Left ventricle myocardium inferior (tissue), 1 donor: ENCODE measurements at regions not wholly inside any gene's neighbourhood (a gene's known extent, or its start where the extent isn't known, plus 50 kb on each side); places are given as distances from the start of the nearest gene placed in this dataset.

Experiments used
- DNase-seq: peaks from one replicate; pipeline ENCODE4 v3.0.0-alpha.2; 2020
- H3K27ac ChIP-seq: fragments of 200-600 bp; replicated peaks from 2 replicates; pipeline ENCODE4 v1.8.0; 2021
- H3K27me3 ChIP-seq: fragments of 200-600 bp; 2 replicates; pipeline ENCODE4 v1.8.0; 2021; ENCODE audit warnings: low read depth
- H3K36me3 ChIP-seq: fragments of 200-600 bp; 2 replicates; pipeline ENCODE4 v1.8.0; 2021
- H3K4me1 ChIP-seq: fragments of 200-600 bp; 2 replicates; pipeline ENCODE4 v1.8.0; 2021
- H3K4me3 ChIP-seq: fragments of 200-600 bp; 2 replicates; pipeline ENCODE4 v1.8.0; 2021; ENCODE audit warnings: mild to moderate bottlenecking, moderate library complexity
- H3K9me3 ChIP-seq: fragments of 200-600 bp; replicated peaks from 2 replicates; pipeline ENCODE4 v1.8.0; 2021
- intact Hi-C: fragments of 100-400 bp; cut with micrococcal nuclease; formaldehyde crosslinking; loops from one replicate; pipeline ENCODE4 v1.11.0; 2022
- TF ChIP-seq, protein P1 (sequence below): fragments of 200-600 bp; IDR thresholded peaks from 2 replicates; pipeline ENCODE4 v1.8.0; 2021; ENCODE audit warnings: antibody characterized with exemption, mild to moderate bottlenecking, borderline replicate concordance
- donor health status: DM: no; HTN: yes; CAD: no; lungs with severe emphysema.

GRCh38 chr20:43863821-43864544 is 50.7 kb upstream of the TOX2 start:
- Histone ChIP-seq H3K36me3 (no peaks in the 10 kb centered on the region), H3K27me3 (peaks cover 4% of the 10 kb centered on the region), H3K4me1 (peaks cover 8% of the 10 kb centered on the region), H3K9me3 (no peaks in the 10 kb centered on the region), H3K4me3 (no peak overlapping the region), H3K27ac (no peak overlapping the region)
- TF ChIP-seq, protein P1, sequence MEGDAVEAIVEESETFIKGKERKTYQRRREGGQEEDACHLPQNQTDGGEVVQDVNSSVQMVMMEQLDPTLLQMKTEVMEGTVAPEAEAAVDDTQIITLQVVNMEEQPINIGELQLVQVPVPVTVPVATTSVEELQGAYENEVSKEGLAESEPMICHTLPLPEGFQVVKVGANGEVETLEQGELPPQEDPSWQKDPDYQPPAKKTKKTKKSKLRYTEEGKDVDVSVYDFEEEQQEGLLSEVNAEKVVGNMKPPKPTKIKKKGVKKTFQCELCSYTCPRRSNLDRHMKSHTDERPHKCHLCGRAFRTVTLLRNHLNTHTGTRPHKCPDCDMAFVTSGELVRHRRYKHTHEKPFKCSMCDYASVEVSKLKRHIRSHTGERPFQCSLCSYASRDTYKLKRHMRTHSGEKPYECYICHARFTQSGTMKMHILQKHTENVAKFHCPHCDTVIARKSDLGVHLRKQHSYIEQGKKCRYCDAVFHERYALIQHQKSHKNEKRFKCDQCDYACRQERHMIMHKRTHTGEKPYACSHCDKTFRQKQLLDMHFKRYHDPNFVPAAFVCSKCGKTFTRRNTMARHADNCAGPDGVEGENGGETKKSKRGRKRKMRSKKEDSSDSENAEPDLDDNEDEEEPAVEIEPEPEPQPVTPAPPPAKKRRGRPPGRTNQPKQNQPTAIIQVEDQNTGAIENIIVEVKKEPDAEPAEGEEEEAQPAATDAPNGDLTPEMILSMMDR: no peak
- DNase-seq: no peak
- intact Hi-C loops: no loop called here

- Histone ChIP-seq H3K27me3 (peaks cover 9% of the 10 kb centered on the region), H3K36me3 (no peaks in the 10 kb centered on the region), H3K9me3 (no peaks in the 10 kb centered on the region), H3K4me3 (no peak overlapping the region), H3K4me1 (peaks cover 8% of the 10 kb centered on the region), H3K27ac (no peak overlapping the region)
- TF ChIP-seq, protein P1: no peak
- no peak for DNase-seq
- intact Hi-C loops: no loop called here
These were observed 51.3 kb upstream of the TOX2 start for GRCh38 chr20:43863330-43863729.

GRCh38 chr20:43862438-43862837 is 52.2 kb upstream of the TOX2 start:
- TF ChIP-seq, protein P1: no peak
- Histone ChIP-seq H3K27me3 (peaks cover 9% of the 10 kb centered on the region), H3K36me3 (no peaks in the 10 kb centered on the region), H3K9me3 (no peaks in the 10 kb centered on the region), H3K27ac (no peak overlapping the region), H3K4me1 (peaks cover 8% of the 10 kb centered on the region), H3K4me3 (no peak overlapping the region)
- intact Hi-C loops: no loop called here
- no peak for DNase-seq

GRCh38 chr20:43859994-43860393 is 54.7 kb upstream of the TOX2 start:
- intact Hi-C loops: no loop called here
- DNase-seq: no peak
- H3K36me3 ChIP-seq: no peaks in the 10 kb centered on the region
- H3K4me3 ChIP-seq: no peak overlapping the region
- H3K4me1 ChIP-seq: peaks cover 8% of the 10 kb centered on the region
- TF ChIP-seq, protein P1: no peak
- no peak overlapping the region for H3K27ac ChIP-seq
- H3K27me3 ChIP-seq: peaks cover 9% of the 10 kb centered on the region
- no peaks in the 10 kb centered on the region for H3K9me3 ChIP-seq

DNA sequence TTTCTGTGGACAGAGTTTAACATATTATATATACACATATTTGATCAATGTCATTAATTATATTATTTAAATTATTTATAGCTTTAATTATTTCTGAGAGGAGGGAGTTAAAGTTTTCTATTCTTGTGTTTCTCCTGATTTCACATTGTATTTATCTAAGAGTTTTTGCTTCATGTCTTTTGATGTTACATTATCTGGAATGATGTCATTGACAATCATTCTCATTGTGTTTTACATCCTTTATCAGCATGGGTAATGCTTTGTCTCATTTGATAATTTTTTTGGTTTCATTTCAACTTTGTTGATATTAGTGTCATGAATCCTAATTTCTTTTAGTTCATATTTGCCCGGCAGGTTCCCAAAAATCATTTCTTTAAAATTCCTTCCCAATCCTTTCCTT is 56.7 kb upstream of the TOX2 start:
- Histone ChIP-seq H3K4me1 (no peaks in the 10 kb centered on the region), H3K4me3 (no peak overlapping the region), H3K27me3 (peaks cover 9% of the 10 kb centered on the region), H3K36me3 (no peaks in the 10 kb centered on the region), H3K9me3 (no peaks in the 10 kb centered on the region), H3K27ac (no peak overlapping the region)
- DNase-seq: no peak
- intact Hi-C loops: no loop called here
- TF ChIP-seq, protein P1: no peak
